OCI-LY7 (cell line): ENCODE measurements at regions not wholly inside any gene's neighbourhood (a gene's known extent, or its start where the extent isn't known, plus 50 kb on each side); places are given as distances from the start of the nearest gene placed in this dataset.

ENCODE experiments used
- CTCF ChIP-seq: fragments of 200-600 bp; sonication (generic); conservative IDR thresholded peaks from 2 replicates; pipeline ENCODE4 v1.5.1; 2014; ENCODE audit warnings: mild to moderate bottlenecking, antibody characterized with exemption, low read length, moderate library complexity, mixed read lengths
- EZH2phosphoT487 ChIP-seq: fragments of 200-600 bp; sonication (generic); IDR thresholded peaks from 2 replicates; pipeline ENCODE4 v1.6.1; 2018; ENCODE audit warnings: low read depth, borderline replicate concordance, mild to moderate bottlenecking, mixed run types, antibody characterized with exemption, low read length, moderate library complexity, mixed read lengths

DNA sequence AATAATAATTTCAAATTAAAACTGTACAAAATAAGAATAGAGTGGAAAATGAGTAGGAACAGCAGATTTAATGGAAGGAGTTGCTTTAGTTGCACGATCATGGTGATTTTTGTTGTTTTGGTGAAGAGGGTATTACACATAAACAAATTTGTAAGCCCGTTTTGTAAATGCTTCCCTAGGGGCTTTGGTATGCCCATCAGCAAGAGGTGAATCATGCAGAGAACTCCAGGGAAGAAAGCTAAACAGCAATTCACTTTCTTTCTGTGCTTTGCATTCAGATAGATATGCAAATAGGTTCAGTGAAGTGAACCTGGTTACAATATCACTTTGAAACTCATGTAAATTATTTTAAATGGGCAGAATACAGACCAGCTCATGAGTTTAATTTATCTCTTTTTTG, 422.2 kb upstream of the MTPN start:
- TF ChIP-seq CTCF (no peak), EZH2phosphoT487 (no peak)
